Testis (tissue), 2 donors: ENCODE measurements at regions not wholly inside any gene's neighbourhood (a gene's known extent, or its start where the extent isn't known, plus 50 kb on each side); places are given as distances from the start of the nearest gene placed in this dataset.

Experiments used
- DNase-seq: peaks from one replicate; pipeline ENCODE4 v3.0.0-alpha.2; 2019
- H3K27ac ChIP-seq, 2 donors: fragments of 200-600 bp; sonication (generic); one replicate each; pipeline ENCODE4 v1.5.1; 2019
- H3K27me3 ChIP-seq: fragments of 200-600 bp; sonication (generic); one replicate; pipeline ENCODE4 v1.5.1; 2019
- H3K36me3 ChIP-seq: fragments of 200-600 bp; sonication (generic); one replicate; pipeline ENCODE4 v1.5.1; 2017; ENCODE audit warnings: low read depth; ENCODE audit errors: missing control alignments
- H3K4me1 ChIP-seq: fragments of 200-600 bp; sonication (generic); one replicate; pipeline ENCODE4 v1.5.1; 2019
- H3K4me3 ChIP-seq, 2 donors: fragments of 200-600 bp; sonication (generic); one replicate each; pipeline ENCODE4 v1.5.1; 2017 to 2019
- H3K9me3 ChIP-seq: fragments of 200-600 bp; sonication (generic); one replicate; pipeline ENCODE4 v1.5.1; 2017
- CTCF ChIP-seq, 3 experiments: fragments of 450-650 bp in 2 of 3; fragments of 200-600 bp in 1 of 3; sonication (generic) in 1 of 3; IDR thresholded peaks; one replicate each; pipeline ENCODE4 v1.5.1; 2016 to 2019; ENCODE audit warnings: antibody characterized with exemption in 3 of 3, mild to moderate bottlenecking in 2 of 3, moderate library complexity in 1 of 3
- POLR2A ChIP-seq: fragments of 450-650 bp; IDR thresholded peaks from one replicate; pipeline ENCODE4 v1.6.1; 2017; ENCODE audit warnings: antibody characterized with exemption, mild to moderate bottlenecking, moderate library complexity
- WGBS, 2 donors: methylation state at CpG; one replicate each; pipeline ENCODE4 v1.1.5; 2018; 5-methylcytosine and 5-hydroxymethylcytosine counted together
- intact Hi-C: fragments of 100-400 bp; cut with DNase I; formaldehyde crosslinking; loops from one replicate; pipeline ENCODE4 v1.15.1; 2023; ENCODE audit warnings: low total_unique reads

GRCh38 chr16:9259914-9260608 is 168.6 kb downstream of the HAPSTR1 start:
- no peak overlapping the region for H3K4me3 ChIP-seq
- TF ChIP-seq CTCF (IDR thresholded peaks at IDR 0.05) (no peak), POLR2A (no peak)
- no peaks in the 10 kb centered on the region for H3K36me3 ChIP-seq
- H3K27me3 ChIP-seq: no peaks in the 10 kb centered on the region
- no peaks in the 10 kb centered on the region for H3K9me3 ChIP-seq
- no peak overlapping the region for H3K27ac ChIP-seq
- no peak for DNase-seq
- WGBS, 2 donors: 52 to 53% methylated on average over 7 of the region's 7 CpGs
- intact Hi-C loops: no loop called here
- H3K4me1 ChIP-seq: peaks cover 9% of the 10 kb centered on the region

GRCh38 chr16:9260666-9261065 is 169.2 kb downstream of the HAPSTR1 start:
- 32 to 34% methylated on average over 4 of the region's 4 CpGs for WGBS, 2 donors
- no peaks in the 10 kb centered on the region for H3K27me3 ChIP-seq
- no peaks in the 10 kb centered on the region for H3K9me3 ChIP-seq
- no peak overlapping the region for H3K4me3 ChIP-seq
- no peaks in the 10 kb centered on the region for H3K36me3 ChIP-seq
- no peak overlapping the region for H3K27ac ChIP-seq
- peaks cover 9% of the 10 kb centered on the region for H3K4me1 ChIP-seq
- intact Hi-C loops: no loop called here
- peak; percentile 16 for DNase-seq
- TF ChIP-seq CTCF (IDR thresholded peaks at IDR 0.05) (no peak), POLR2A (no peak)

DNA sequence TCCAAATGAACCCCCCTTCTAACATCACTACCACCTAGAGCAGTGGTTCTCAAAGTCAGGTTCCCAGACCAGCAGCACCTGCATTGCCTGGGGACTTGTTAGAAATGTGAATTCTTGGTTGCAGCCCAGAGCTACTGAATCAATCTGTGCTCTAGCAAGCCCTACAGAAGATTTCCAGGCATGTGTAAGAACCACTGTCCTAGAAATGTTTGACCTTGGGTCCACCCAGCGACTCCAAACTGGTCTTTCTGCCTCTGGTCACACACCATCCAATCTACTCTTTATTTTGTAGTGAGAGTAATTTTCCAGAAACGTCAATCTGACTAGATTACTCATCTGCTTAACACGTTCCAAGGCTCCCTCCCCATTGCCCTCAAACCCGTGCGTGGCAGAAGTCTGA is 169.9 kb downstream of the HAPSTR1 start:
- TF ChIP-seq CTCF (IDR thresholded peaks at IDR 0.05) (no peak), POLR2A (no peak)
- no peaks in the 10 kb centered on the region for H3K27me3 ChIP-seq
- H3K27ac ChIP-seq: no peak overlapping the region
- 74 to 87% methylated on average over 5 of the region's 5 CpGs for WGBS, 2 donors
- DNase-seq: no peak
- peaks cover 9% of the 10 kb centered on the region for H3K4me1 ChIP-seq
- no peaks in the 10 kb centered on the region for H3K9me3 ChIP-seq
- intact Hi-C loops: no loop called here
- no peak overlapping the region for H3K4me3 ChIP-seq
- H3K36me3 ChIP-seq: no peaks in the 10 kb centered on the region

DNA sequence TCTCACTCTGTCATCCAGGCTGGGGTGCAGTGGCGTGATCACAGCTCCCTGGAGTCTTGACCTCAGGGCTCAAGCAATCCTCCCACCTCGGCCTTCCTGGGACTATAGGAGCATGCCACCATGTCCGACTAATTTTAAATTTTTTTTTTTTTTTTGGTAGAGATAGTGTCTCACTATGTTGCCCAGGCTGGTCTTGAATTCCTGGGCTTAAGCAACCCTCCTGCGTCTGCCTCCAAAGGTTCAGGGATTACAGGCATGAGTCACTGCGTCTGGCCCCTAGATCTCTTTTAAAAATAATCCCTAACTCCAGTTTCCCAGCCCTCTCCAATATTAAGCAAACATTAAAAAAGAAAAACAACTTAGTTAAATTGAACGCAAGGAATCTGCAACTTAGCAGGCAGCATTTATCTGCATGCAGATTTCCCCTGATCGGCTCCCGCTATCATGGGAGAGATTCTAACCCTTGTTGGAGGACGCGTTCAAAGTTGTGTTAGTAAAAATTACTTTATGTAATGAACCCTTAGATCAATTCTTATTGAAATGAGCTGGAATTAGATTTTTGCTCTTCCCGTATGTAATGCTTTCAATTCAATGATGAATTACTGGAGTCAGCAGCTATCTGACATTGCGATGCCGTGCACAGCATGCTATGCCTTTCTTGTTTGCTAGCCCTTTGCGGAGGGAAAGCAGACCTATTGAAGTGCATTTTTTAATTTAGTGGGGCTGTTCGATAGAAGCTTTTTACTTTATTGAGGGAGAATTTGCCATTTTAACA is 171.7 kb downstream of the HAPSTR1 start:
- TF ChIP-seq CTCF (IDR thresholded peaks at IDR 0.05) (no peak), POLR2A (no peak)
- Histone ChIP-seq H3K4me3 (no peak overlapping the region), H3K27ac (no peak overlapping the region), H3K27me3 (no peaks in the 10 kb centered on the region), H3K36me3 (no peaks in the 10 kb centered on the region), H3K4me1 (peaks cover 9% of the 10 kb centered on the region), H3K9me3 (no peaks in the 10 kb centered on the region)
- intact Hi-C loops: no loop called here
- no peak for DNase-seq
- 91 to 93% methylated on average over 15 of the region's 15 CpGs for WGBS, 2 donors
